HK-2 (cell line): ENCODE measurements at regions not wholly inside any gene's neighbourhood (a gene's known extent, or its start where the extent isn't known, plus 50 kb on each side); places are given as distances from the start of the nearest gene placed in this dataset.
A peak's percentile ranks its signal among the peaks of the same experiment; 100 is the strongest.

ENCODE experiments used
- DNase-seq: peaks from one replicate; pipeline ENCODE4 v3.0.0-alpha.2; 2018; ENCODE audit not compliant: unreplicated experiment

- DNase-seq: no peak
Measured at GRCh38 chr7:41046221-41046761, 656.6 kb downstream of the INHBA start.

GRCh38 chr7:41045556-41046123 is 657.2 kb downstream of the INHBA start:
- DNase-seq: no peak

- DNase-seq: no peak
Measured at GRCh38 chr7:41039981-41040380, 662.9 kb downstream of the INHBA start.

GRCh38 chr7:41039386-41039953 is 663.4 kb downstream of the INHBA start:
- no peak for DNase-seq

- no peak for DNase-seq
Measured at GRCh38 chr7:41038211-41038610, 664.7 kb downstream of the INHBA start.

GRCh38 chr7:41037691-41038090 is 665.2 kb downstream of the INHBA start:
- no peak for DNase-seq

GRCh38 chr7:41035794-41036193 is 667.1 kb downstream of the INHBA start:
- DNase-seq: no peak

GRCh38 chr7:41033500-41033899 is 669.4 kb downstream of the INHBA start:
- DNase-seq: no peak

GRCh38 chr7:41030673-41031072 is 672.2 kb downstream of the INHBA start:
- peak; percentile 37 for DNase-seq

GRCh38 chr7:41029072-41029499 is 673.8 kb downstream of the INHBA start:
- DNase-seq: peak; percentile 87

- DNase-seq: no peak
Measured at GRCh38 chr7:41028580-41028979, 674.3 kb downstream of the INHBA start.

- peak; percentile 50 for DNase-seq
Measured at GRCh38 chr7:41027428-41028115, 675.3 kb downstream of the INHBA start.

- no peak for DNase-seq
Measured at GRCh38 chr7:41024126-41024525, 678.8 kb downstream of the INHBA start.

- DNase-seq: no peak
Measured at GRCh38 chr7:41020056-41020455, 682.8 kb downstream of the INHBA start.

GRCh38 chr7:41013117-41013516 is 689.8 kb downstream of the INHBA start:
- DNase-seq: no peak

- no peak for DNase-seq
Measured at GRCh38 chr7:41012041-41012440, 690.8 kb downstream of the INHBA start.

- DNase-seq: no peak
Measured at GRCh38 chr7:41010967-41011366, 691.9 kb downstream of the INHBA start.

GRCh38 chr7:41010418-41010817 is 692.5 kb downstream of the INHBA start:
- no peak for DNase-seq

- DNase-seq: no peak
Measured at GRCh38 chr7:41007811-41008210, 695.1 kb downstream of the INHBA start.

- DNase-seq: no peak
Measured at GRCh38 chr7:41007351-41007751, 695.5 kb downstream of the INHBA start.

- no peak for DNase-seq
Measured at GRCh38 chr7:41006306-41006995, 696.4 kb downstream of the INHBA start.

- peak; percentile 49 for DNase-seq
Measured at GRCh38 chr7:41005374-41005901, 697.5 kb downstream of the INHBA start.
